HUES6 (cell line): ENCODE measurements at regions not wholly inside any gene's neighbourhood (a gene's known extent, or its start where the extent isn't known, plus 50 kb on each side); places are given as distances from the start of the nearest gene placed in this dataset.
"Not testable (repeated sequence)": the region's sequence is repeated elsewhere in the genome, so short reads cannot be mapped to it uniquely, and the experiment has no call there.

ENCODE experiments used
- H3K27ac ChIP-seq: 2 replicates; pipeline ENCODE4 v1.7.0; 2013; ENCODE audit warnings: low read depth, mild to moderate bottlenecking, low read length, inconsistent platforms
- H3K27me3 ChIP-seq: 2 replicates; pipeline ENCODE4 v1.6.1; 2013; ENCODE audit warnings: low read length; ENCODE audit not compliant: control insufficient read depth, insufficient read depth
- H3K36me3 ChIP-seq: 2 replicates; pipeline ENCODE4 v1.6.1; 2013; ENCODE audit warnings: low read length; ENCODE audit not compliant: control insufficient read depth, insufficient read depth
- H3K4me1 ChIP-seq: 2 replicates; pipeline ENCODE4 v1.6.1; 2013; ENCODE audit warnings: low read length; ENCODE audit not compliant: control insufficient read depth, insufficient read depth
- H3K4me3 ChIP-seq: 2 replicates; pipeline ENCODE4 v1.5.1; 2013; ENCODE audit warnings: low read depth, low read length
- H3K9ac ChIP-seq: one replicate; pipeline ENCODE4 v1.6.1; 2013; ENCODE audit warnings: mild to moderate bottlenecking, low read length
- H3K9me3 ChIP-seq: 2 replicates; pipeline ENCODE4 v1.6.1; 2013; ENCODE audit warnings: low read depth, low read length; ENCODE audit not compliant: control insufficient read depth, insufficient read depth

GRCh38 chr6:114833211-114833610 lies 490.4 kb upstream of the HS3ST5 start:
- H3K4me3 ChIP-seq = no peak overlapping the region
- H3K4me1 ChIP-seq = no peaks in the 10 kb centered on the region
- H3K9me3 ChIP-seq = no peaks in the 10 kb centered on the region
- no peak overlapping the region for H3K9ac ChIP-seq
- H3K36me3 ChIP-seq = no peaks in the 10 kb centered on the region
- no peak overlapping the region for H3K27ac ChIP-seq
- no peaks in the 10 kb centered on the region for H3K27me3 ChIP-seq

DNA sequence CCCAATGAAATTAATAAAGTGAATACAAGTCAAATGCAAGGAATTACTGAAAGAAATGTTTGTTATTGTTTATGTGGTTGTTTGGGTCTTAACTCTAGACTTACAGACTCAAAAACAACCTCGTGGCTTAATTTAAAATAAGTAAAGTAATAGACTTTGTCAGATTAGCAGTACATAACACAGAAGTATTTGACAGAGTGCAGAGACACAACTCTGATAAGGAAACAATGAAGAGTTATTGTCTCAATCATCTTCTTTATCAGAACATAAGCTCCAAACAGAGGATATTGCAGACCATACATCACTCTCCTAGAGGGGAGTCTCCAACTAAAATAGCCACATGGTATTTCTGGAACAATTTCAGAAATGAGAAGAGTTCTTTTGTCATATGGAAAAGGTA lies 487.7 kb upstream of the HS3ST5 start:
- H3K4me1 ChIP-seq = no peaks in the 10 kb centered on the region
- H3K36me3 ChIP-seq = no peaks in the 10 kb centered on the region

DNA sequence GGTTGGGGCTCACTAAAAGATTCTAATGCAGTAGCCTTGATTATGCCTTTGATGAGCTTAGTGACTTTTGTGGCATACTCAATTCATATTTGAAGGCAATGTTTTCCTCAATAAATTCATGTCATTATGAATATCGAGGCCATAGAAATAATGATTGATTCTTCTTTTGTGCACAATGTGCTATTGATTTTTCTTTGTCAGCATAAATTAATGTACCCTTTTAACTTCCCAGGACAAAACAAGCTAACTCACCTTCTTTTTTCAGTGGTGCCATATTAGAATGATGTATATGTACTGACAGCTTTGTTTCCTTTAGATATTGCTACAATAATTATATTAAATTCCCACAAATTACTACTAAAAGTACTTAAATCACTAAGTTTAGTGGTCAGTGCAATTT lies 484.3 kb upstream of the HS3ST5 start:
- Histone ChIP-seq H3K27me3 (no peaks in the 10 kb centered on the region), H3K4me1 (no peaks in the 10 kb centered on the region), H3K36me3 (no peaks in the 10 kb centered on the region), H3K9ac (no peak overlapping the region), H3K9me3 (no peaks in the 10 kb centered on the region), H3K27ac (no peak overlapping the region), H3K4me3 (no peak overlapping the region)

More for the DNA sequence above, 487.7 kb upstream of the HS3ST5 start:
- Histone ChIP-seq H3K27ac (no peak overlapping the region), H3K4me3 (no peak overlapping the region), H3K9me3 (no peaks in the 10 kb centered on the region), H3K27me3 (no peaks in the 10 kb centered on the region), H3K9ac (no peak overlapping the region)

GRCh38 chr6:114824409-114824808 lies 481.6 kb upstream of the HS3ST5 start:
- Histone ChIP-seq H3K4me1 (no peaks in the 10 kb centered on the region), H3K9ac (no peak overlapping the region), H3K4me3 (no peak overlapping the region), H3K9me3 (no peaks in the 10 kb centered on the region), H3K36me3 (no peaks in the 10 kb centered on the region), H3K27ac (no peak overlapping the region), H3K27me3 (no peaks in the 10 kb centered on the region)

GRCh38 chr6:114816678-114817077 lies 473.9 kb upstream of the HS3ST5 start:
- Histone ChIP-seq H3K27ac (no peak overlapping the region), H3K9me3 (no peaks in the 10 kb centered on the region), H3K4me3 (no peak overlapping the region), H3K4me1 (no peaks in the 10 kb centered on the region), H3K27me3 (no peaks in the 10 kb centered on the region), H3K36me3 (no peaks in the 10 kb centered on the region), H3K9ac (no peak overlapping the region)

- no peaks in the 10 kb centered on the region for H3K4me1 ChIP-seq
- H3K27me3 ChIP-seq = no peaks in the 10 kb centered on the region
- no peak overlapping the region for H3K9ac ChIP-seq
- peaks cover 4% of the 10 kb centered on the region for H3K9me3 ChIP-seq
- no peak overlapping the region for H3K27ac ChIP-seq
- H3K36me3 ChIP-seq = no peaks in the 10 kb centered on the region
- H3K4me3 ChIP-seq = no peak overlapping the region
These were observed 467.6 kb upstream of the HS3ST5 start for GRCh38 chr6:114810468-114810867.

DNA sequence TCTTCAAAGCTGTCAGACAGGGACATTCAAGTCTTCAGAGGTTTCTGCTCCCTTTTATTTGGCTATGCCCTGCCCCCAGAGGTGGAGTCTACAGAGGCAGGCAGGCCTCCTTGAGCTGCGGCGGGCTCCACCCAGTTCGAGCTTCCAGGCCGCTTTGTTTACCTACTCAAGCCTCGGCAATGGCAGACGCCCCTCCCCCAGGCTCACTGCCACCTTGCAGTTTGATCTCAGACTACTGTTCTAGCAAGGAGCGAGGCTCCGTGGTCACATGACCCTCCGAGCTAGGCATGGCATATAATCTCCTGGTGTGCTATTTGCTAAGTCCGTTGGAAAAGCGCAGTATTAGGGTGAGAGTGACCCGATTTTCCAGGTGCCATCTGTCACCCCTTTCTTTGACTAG lies 462.6 kb upstream of the HS3ST5 start:
- not testable (repeated sequence) for H3K4me1 ChIP-seq, H3K9ac ChIP-seq, H3K4me3 ChIP-seq, H3K27ac ChIP-seq, H3K36me3 ChIP-seq, H3K9me3 ChIP-seq, H3K27me3 ChIP-seq

DNA sequence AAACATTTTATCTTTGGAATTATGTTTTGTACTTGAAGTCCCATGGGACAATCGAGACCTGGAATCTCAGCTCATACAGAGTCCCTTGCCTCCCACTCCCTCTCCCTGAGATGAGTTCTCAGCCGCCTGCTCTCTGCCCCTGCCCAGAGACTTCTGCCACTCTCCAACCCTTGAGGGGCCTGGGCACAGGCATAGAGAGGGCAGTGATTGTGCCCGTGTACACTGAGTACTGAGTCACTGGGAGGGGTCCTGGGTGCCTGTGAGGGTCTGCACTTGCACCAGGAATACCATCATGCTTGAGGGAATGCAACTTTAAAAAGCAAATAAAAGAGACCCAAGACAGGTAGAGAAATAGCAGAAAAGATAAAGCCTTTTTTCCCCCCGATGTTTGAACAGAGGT lies 453.8 kb upstream of the HS3ST5 start:
- Histone ChIP-seq H3K9ac (no peak overlapping the region), H3K9me3 (no peaks in the 10 kb centered on the region), H3K4me1 (no peaks in the 10 kb centered on the region), H3K4me3 (no peak overlapping the region), H3K27ac (no peak overlapping the region), H3K27me3 (no peaks in the 10 kb centered on the region), H3K36me3 (no peaks in the 10 kb centered on the region)

GRCh38 chr6:114793428-114793827 lies 450.6 kb upstream of the HS3ST5 start:
- no peak overlapping the region for H3K4me3 ChIP-seq
- no peaks in the 10 kb centered on the region for H3K9me3 ChIP-seq
- H3K27ac ChIP-seq = no peak overlapping the region
- H3K4me1 ChIP-seq = no peaks in the 10 kb centered on the region
- no peaks in the 10 kb centered on the region for H3K36me3 ChIP-seq
- no peak overlapping the region for H3K9ac ChIP-seq
- no peaks in the 10 kb centered on the region for H3K27me3 ChIP-seq

GRCh38 chr6:114785235-114786127 lies 442.7 kb upstream of the HS3ST5 start:
- Histone ChIP-seq H3K27me3 (no peaks in the 10 kb centered on the region), H3K4me1 (no peaks in the 10 kb centered on the region), H3K36me3 (no peaks in the 10 kb centered on the region), H3K27ac (no peak overlapping the region), H3K9ac (no peak overlapping the region), H3K4me3 (no peak overlapping the region), H3K9me3 (0 out of 2 replicates have a peak, but pooled peaks cover 2% of the 10 kb centered on the region)

- Histone ChIP-seq H3K27me3 (no peaks in the 10 kb centered on the region), H3K36me3 (no peaks in the 10 kb centered on the region), H3K4me3 (no peak overlapping the region), H3K27ac (no peak overlapping the region), H3K4me1 (no peaks in the 10 kb centered on the region), H3K9ac (no peak overlapping the region), H3K9me3 (0 out of 2 replicates have a peak, but pooled peaks cover 2% of the 10 kb centered on the region)
These were observed 441.0 kb upstream of the HS3ST5 start for GRCh38 chr6:114783783-114784182.
